ENCODE measurements at regions not wholly inside any gene's neighbourhood (a gene's known extent, or its start where the extent isn't known, plus 50 kb on each side); places are given as distances from the start of the nearest gene placed in this dataset.
"Not testable (repeated sequence)": the region's sequence is repeated elsewhere in the genome, so short reads cannot be mapped to it uniquely, and the experiment has no call there.

- no peak for DNase-seq (ENCODE audit: extremely low read depth, low read depth)
These were observed 125.8 kb downstream of the RASSF10 start for GRCh38 chr11:13134886-13135285.

GRCh38 chr11:13135385-13136271, 126.5 kb downstream of the RASSF10 start:
- no peak for DNase-seq (ENCODE audit: extremely low read depth, low read depth)

- DNase-seq (ENCODE audit: extremely low read depth, low read depth), result no peak
These were observed 127.1 kb downstream of the RASSF10 start for GRCh38 chr11:13136272-13136596.

- no peak for DNase-seq (ENCODE audit: extremely low read depth, low read depth)
These were observed 128.8 kb downstream of the RASSF10 start for GRCh38 chr11:13137844-13138301.

GRCh38 chr11:13139085-13139484, 130.0 kb downstream of the RASSF10 start:
- DNase-seq (ENCODE audit: extremely low read depth, low read depth), result not testable (repeated sequence)

DNA sequence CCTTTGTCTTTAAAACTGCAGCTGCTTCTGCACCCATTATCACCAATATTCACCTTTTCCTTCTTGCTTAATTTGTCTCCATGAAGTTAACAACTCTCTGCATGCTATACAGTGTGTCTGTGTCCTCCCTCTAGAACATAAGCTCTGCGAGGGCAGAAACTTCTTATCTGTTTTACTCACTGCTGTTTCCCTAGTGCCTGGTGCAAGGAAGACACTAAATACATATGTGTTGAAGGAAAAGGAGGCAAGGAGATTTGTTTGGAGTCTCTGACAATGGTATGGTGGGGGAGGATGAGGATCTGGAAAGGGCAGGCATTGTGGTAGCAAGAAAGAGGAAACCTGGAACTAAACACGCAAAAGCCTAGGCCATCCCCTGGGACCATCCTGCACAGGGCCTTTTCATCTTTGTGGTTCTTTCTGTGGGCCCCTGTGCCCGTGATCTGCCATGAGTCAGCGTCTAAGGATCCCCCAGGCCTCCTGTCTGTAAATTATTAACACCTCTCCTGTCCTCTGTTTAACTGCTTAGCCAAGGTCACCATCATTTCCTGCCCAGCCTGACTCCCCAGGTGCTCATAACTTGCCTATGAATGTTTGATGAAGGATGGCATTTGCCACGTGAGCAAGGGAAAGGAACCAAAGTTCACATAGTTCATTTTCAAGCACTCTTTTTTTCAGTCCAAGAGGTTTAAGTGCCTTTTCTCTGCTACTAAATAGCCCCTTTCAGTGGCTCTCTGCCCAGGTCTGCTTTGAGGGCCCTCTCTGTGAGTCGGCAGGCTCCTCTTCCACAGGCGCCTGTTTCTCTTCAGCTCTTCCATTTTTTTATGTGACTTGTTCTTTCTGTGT, 131.1 kb downstream of the RASSF10 start:
- DNase-seq (ENCODE audit: extremely low read depth, low read depth), result no peak

- DNase-seq (ENCODE audit: extremely low read depth, low read depth), result no peak
These were observed 131.9 kb downstream of the RASSF10 start for GRCh38 chr11:13140873-13141655.

DNA sequence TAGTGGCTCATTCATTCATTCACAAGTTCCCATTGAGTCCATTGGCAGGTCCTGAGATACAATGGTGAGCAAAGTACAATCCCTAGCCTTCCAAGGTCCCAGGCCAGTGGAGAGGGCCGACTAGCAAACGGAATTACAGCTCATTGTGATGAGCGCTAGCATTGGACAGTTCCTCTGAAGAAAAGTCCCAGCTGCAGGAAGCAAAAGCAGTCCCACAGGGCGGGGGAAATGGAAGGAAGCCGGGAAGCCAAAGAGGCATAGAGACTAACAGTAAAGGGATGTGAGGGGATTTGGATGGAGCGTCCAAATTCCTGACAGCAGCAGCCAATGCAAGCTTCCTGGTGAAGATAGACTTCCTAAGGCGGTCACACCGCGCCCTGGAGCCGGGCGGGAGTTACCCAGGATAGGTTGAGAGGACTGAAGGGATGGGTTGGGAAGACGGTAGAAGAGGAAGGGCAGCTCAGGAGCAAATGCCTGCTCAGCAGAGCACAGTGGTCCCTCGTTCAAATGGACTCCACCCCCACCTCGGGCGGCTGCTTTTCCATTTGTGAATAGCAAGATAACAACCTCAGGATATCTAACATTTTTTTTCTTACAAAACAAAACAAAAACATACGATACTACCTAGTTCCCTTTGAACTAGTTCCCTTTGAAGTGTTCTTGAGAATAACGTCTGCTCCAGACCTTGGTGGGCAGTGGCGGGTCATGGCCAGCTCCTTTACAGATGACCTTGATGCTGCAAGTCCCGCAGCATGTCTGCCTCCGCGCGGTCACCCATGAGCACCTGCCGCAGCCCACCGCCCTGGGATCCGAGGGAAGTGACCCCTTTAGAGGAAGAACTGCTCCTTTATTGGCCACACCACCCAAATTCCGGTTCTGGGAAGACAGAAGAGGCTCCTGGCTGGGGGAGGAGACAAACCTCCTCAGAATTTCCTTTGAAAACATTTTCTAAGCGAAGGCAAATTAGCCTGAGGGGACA, 132.9 kb downstream of the RASSF10 start:
- DNase-seq (ENCODE audit: extremely low read depth, low read depth), result no peak

DNA sequence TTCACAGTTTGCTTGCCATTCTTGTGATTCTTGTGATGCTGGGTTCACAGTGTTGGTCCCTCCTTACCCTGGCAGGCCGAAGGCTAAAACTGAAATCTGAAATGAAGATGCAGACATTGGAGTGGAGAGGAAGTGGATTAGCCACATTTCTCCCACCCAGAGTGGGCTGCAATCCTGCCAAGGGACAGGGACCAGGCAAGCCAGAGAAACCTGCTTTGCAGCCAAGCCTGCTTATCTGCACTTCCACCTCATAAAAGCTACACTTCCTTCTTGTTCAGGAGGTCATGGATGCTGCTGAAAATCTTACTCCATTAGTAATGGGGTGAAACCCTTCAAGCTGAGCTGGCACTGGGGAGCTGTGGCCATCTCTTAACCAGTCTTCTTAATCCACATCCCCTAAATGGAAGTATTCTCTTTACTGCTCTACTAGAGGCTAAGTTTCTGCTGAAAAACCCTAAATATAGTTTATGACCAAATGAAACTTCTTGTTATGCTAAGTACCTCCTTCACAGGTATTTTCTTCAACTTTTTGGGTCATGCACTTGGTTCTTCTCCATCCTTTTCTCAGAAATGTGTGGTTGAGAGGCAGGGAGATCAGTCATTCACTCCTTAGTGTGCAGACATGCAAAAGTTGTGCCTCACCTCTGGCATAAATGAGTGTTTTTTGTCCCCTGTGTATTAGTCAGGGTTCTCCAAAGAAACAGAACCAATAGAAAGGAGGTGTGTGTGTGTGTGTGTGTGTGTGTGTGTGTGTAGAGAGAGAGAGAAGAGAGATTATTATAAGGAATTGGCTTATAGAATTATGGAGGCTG, 133.9 kb upstream of the BMAL1 start:
- DNase-seq (ENCODE audit: extremely low read depth, low read depth), result no peak

DNA sequence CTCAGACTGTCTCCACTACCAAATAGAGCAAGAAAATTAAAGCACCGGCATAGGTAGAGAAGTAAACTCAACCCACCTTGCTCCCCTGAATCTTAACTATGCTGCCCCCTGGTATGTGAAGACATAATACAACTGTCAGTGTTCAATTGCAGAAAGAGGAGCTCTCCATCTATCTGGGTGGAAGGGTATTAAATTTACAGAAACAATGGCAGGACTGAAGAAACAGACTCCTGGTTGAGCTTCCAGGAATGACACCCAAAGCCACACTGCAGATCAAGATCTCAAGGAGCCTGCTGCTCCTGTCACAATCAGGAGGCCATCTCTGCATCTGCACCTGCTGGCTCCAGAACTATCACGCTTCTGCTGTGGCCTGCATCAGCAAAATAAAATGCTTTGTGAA, 132.1 kb upstream of the BMAL1 start:
- DNase-seq (ENCODE audit: extremely low read depth, low read depth), result no peak

GRCh38 chr11:13149991-13150390, 127.6 kb upstream of the BMAL1 start:
- no peak for DNase-seq (ENCODE audit: extremely low read depth, low read depth)

DNA sequence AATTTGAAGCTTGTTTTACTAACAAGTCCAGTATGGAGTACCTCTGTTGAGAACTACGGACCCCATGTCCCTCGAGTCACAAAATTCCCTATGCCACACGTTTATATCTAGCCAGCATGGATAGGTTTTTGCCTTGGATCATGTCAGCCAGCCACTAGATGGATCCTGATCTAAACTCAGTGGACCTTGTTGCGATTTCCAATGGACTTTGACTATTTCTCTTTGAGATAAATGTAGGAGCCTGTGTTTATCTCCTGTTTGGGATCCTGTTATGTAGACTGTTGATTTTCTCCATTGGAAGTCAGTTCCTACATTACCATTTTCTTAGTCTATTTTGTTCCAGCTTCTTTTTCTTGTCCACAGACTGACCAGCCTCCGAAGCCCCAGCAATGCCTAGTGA, 127.1 kb upstream of the BMAL1 start:
- DNase-seq (ENCODE audit: extremely low read depth, low read depth), result no peak

- DNase-seq (ENCODE audit: extremely low read depth, low read depth), result no peak
These were observed 125.3 kb upstream of the BMAL1 start for GRCh38 chr11:13152264-13152663.

DNA sequence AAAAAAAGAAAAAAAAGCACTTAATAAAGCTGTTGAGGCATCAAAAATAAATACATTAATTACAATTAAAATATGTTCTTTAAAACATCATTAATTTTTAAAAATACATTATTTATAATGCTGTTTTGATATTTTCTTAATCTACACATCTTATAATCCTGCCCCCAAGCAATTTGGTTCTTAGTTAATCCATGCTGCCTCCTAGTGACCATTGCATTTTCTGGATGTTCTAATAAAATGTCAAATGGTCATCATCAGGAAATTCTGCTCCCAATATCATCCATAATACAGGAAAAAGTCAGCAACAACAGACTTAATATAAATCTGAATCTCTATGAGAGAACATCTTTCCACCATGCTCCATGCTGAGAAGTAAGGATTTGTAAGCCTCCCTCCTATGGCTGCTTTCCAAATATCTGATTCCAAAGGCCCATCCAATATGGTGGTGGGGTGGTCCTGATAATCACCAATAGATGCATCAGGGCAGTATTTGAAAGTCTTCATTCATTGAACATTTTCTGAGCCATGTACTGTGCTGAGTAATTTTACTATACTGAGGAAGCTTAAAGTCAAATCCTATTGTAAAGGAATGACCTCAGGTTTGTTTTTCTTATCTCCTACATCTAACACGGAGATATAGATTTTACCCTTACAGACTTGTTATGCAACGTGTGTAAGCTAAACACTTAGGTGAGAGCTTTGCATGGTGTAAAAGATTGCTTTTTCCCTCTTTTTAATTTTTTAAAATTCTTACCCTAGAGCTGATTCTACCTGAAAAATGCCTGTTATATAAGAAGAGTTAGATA, 124.7 kb upstream of the BMAL1 start:
- DNase-seq (ENCODE audit: extremely low read depth, low read depth), result peak; percentile 3

GRCh38 chr11:13154374-13154773, 123.2 kb upstream of the BMAL1 start:
- not testable (repeated sequence) for DNase-seq (ENCODE audit: extremely low read depth, low read depth)

GRCh38 chr11:13160346-13160745, 117.2 kb upstream of the BMAL1 start:
- DNase-seq (ENCODE audit: extremely low read depth, low read depth), result no peak

DNA sequence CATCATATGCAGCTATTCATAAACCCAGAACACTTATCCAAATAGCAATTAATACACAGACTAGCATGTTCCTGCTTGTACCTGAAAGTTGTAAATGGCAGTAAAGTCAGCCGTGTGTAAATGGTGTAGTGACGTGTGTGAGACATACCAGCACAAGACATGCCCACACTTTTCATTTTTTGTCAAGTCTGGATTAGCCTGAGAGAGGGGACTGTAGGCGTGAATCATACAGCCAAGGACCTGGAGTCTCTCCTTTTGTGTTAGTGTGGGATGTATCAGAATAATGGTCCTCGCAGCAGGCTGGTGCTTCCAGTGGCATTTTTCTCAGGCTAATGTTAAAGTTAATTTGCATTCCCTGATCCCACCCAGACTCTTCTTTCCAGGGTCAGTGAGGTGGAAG, 116.8 kb upstream of the BMAL1 start:
- DNase-seq (ENCODE audit: extremely low read depth, low read depth), result no peak

DNA sequence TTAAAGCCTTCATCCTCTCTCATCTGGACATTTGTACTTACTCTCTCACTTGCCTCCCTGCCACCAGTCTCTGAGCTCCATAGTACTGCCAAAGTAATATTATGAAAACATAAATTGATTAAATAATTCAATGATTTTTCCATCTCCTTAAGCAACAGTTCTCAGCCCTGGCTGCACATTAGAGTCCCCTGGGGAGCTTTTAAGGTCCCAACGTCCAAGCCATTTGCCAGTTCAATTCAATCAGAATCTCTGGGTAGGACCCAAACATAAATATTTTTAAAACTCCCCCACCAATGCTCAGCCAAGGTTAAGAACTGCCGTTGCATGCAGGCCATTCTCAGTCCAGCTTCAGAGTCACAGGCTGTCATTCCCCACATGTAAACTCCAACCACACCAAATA, 114.4 kb upstream of the BMAL1 start:
- no peak for DNase-seq (ENCODE audit: extremely low read depth, low read depth)
